ENCODE measurements at regions not wholly inside any gene's neighbourhood (a gene's known extent, or its start where the extent isn't known, plus 50 kb on each side); places are given as distances from the start of the nearest gene placed in this dataset.

DNA sequence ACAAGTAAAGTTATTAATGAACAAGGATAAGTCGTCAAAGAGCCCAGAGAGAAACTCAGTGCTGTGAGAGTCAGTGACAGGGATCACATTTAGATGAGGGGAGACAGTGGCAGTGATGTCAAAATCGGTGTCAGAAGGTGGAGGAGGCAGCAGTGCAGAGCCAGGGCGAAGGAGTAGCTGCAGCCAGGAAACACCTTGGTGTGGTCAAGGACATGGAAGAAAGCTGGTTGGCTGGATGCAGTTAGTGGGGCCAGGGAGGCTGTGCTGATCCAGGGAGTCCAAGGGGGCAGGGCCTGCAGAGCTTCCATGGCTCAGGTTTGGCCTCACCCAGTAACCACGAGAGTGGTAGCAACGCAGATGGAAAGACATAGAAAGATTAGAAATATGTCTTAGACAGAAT is 50.7 kb upstream of the ADORA2B start:
- Histone ChIP-seq H3K4me3 (no peak overlapping the region), H3K36me3 (no peaks in the 10 kb centered on the region), H3K9me3 (no peaks in the 10 kb centered on the region), H3K27me3 (replicated peaks; ENCODE audit: insufficient read depth) (no peaks in the 10 kb centered on the region), H3K27ac (peak overlapping the region in 1 of 2 donors; percentile 38), H3K4me1 (replicated peaks) (peaks cover 4% of the 10 kb centered on the region)
- no peak for DNase-seq (ENCODE audit: low spot score)
- WGBS: 95% methylated on average over 5 of the region's 5 CpGs
- intact Hi-C loops (cut with DNase I): no loop called here
- TF ChIP-seq POLR2AphosphoS5 (IDR thresholded peaks at IDR 0.05): no peak
- TF ChIP-seq POLR2A (IDR thresholded peaks at IDR 0.05): no peak
- TF ChIP-seq, protein P1, sequence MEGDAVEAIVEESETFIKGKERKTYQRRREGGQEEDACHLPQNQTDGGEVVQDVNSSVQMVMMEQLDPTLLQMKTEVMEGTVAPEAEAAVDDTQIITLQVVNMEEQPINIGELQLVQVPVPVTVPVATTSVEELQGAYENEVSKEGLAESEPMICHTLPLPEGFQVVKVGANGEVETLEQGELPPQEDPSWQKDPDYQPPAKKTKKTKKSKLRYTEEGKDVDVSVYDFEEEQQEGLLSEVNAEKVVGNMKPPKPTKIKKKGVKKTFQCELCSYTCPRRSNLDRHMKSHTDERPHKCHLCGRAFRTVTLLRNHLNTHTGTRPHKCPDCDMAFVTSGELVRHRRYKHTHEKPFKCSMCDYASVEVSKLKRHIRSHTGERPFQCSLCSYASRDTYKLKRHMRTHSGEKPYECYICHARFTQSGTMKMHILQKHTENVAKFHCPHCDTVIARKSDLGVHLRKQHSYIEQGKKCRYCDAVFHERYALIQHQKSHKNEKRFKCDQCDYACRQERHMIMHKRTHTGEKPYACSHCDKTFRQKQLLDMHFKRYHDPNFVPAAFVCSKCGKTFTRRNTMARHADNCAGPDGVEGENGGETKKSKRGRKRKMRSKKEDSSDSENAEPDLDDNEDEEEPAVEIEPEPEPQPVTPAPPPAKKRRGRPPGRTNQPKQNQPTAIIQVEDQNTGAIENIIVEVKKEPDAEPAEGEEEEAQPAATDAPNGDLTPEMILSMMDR (IDR thresholded peaks at IDR 0.05): no peak

DNA sequence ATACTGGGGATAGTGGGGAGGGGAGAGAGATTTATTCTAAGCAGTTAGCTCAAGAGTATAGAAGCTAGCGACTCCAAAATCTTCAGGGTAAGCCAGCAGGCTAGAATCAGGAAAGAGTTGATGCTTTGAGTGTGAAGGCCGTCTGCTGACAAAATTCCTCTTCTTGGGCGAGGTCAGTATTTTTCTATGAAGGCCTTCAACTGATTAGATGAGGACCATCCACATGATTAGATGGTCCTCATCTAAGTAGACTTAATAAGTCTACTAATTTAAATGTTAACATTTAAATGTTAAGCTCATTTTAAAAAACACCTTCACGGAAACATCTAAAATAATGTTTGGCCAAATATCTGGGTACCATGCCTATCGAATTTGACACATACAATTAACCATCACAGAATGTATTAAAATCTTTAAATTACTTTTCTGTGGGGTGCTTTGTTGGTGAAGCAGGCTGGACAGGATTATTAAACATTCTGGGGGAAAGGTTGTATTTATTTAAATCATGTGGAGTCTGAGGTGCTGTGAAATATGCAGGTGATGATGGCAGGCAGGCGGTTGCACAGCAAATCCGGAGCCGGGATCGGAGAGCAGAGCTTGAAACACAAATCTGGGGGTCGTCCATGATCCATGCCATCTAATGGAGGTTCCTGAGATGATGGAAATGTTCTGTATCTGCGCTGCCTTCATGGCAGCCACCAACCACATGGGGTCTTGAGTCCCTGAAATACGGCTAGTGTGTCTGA is 49.8 kb upstream of the ADORA2B start:
- H3K27me3 ChIP-seq (replicated peaks; ENCODE audit: insufficient read depth): no peaks in the 10 kb centered on the region
- intact Hi-C loops (cut with DNase I): no loop called here
- H3K9me3 ChIP-seq: no peaks in the 10 kb centered on the region
- no peak for DNase-seq (ENCODE audit: low spot score)
- H3K4me1 ChIP-seq (replicated peaks): peaks cover 4% of the 10 kb centered on the region
- H3K27ac ChIP-seq: no peak overlapping the region
- H3K4me3 ChIP-seq: no peak overlapping the region
- 93% methylated on average over 12 of the region's 12 CpGs for WGBS
- no peaks in the 10 kb centered on the region for H3K36me3 ChIP-seq
- TF ChIP-seq, protein P1 (IDR thresholded peaks at IDR 0.05): no peak
- TF ChIP-seq POLR2A (IDR thresholded peaks at IDR 0.05) (no peak), POLR2AphosphoS5 (IDR thresholded peaks at IDR 0.05) (no peak)

All from prostate gland (tissue), 2 donors.